ENCODE measurements at regions not wholly inside any gene's neighbourhood (a gene's known extent, or its start where the extent isn't known, plus 50 kb on each side); places are given as distances from the start of the nearest gene placed in this dataset.

DNA sequence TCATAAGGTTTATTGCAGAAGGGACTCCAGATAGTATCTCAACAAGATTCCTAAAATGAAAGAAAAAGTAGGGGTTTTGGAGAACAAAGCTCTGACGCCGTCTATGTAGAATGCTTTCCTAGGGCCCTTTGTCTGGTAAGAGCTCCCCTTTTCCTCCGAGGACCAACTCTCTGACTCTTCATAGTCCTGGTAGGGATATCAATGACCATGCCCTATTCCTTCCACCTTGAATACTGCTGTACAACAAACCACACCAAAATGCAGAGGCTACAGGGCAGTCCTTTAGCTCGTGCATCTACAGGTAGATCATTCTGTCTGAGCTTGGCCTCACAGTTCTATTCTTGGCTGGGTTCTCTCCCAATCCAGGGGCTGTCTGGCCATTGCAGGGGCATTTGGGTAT is 190.3 kb downstream of the WDR11 start:
- DNase-seq, result no peak

DNA sequence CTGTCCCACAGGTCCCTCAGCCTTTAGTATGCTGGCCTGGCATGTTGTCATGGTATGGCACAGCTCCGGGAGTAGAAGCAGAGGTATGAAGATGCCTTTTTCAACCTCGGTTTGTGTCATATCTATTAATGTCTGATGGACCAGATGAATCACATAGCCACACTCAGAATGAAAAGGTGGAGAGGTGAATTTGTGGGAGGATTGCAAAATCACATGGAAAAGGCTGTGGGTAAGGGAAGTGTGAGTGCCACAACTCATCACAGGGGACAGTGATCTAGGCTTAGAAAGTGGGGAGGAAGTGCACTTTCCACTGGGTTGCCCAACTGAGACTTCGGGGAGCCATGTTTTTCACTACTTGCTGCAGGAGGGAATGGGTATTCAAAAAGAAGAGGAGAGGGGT is 190.7 kb downstream of the WDR11 start:
- no peak for DNase-seq

DNA sequence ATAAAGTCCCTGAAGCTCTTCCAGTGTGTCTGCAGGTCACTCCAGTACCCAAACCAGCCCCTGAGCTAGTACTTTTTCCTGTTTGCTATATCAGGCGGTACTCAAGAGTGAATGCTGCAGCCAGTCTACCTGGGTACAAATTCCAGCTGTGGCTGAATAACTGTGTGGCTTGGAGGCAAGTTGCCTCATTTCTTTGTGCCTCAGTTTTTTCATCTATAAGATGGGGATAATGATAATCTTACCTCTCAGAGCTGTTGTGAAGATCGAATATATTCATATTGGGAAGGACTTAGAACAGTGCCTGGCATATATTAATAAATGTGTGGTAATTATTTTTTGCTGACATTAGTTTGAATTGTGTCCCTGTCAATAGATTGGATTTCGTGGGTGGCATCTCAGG is 191.2 kb downstream of the WDR11 start:
- no peak for DNase-seq

DNA sequence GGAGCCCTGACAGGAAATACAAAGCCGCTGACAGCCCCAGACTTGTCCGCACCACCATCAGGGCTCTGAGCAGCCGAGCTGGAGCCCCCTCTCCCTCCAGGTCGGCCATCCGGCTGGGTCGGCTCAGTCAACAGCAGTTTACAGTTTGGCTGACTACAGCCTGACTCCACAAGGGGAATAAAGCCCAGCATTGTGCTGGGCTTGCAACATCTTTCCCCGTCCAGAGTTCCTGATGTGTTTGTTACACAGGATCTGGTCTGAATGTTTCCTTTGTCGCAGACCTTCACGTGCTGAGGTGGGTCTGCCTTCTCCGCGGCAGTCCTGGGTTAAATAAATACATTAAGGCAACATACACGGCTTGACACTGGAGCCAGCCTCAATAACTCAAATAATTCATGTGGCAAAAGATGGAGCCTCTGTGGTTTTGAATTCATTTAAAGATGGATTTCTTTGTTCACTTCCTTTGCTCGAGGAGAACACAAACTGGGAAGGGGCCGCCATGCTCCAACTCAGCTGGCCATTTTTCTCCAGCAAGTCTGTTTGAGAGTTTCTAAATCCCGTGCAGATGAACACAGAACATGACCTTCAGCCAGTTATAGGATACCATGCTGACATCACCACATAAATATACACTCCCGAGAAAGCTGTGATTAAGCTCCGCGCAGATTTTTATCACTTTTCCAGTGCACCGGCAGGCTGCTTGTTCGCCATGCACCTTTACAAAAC is 192.1 kb downstream of the WDR11 start:
- no peak for DNase-seq

DNA sequence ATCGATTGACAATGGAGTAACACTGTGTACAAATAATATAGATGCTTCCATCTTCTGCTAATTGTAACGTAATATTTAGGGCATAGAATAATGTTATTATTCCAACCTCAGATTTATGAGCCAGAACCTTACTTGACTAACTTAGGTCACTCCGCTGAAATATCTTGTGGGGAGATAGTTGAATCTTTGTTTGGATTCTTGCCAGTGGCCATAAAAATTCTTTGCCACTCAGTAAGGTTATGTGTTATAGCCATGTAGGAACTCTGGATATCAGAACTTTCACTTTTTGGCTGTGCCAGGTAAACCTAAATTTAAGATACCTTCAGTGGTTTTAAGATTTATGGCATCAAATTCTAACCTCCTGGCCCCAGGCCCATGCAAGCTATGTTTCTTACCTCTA is 197.6 kb downstream of the WDR11 start:
- DNase-seq, result no peak

DNA sequence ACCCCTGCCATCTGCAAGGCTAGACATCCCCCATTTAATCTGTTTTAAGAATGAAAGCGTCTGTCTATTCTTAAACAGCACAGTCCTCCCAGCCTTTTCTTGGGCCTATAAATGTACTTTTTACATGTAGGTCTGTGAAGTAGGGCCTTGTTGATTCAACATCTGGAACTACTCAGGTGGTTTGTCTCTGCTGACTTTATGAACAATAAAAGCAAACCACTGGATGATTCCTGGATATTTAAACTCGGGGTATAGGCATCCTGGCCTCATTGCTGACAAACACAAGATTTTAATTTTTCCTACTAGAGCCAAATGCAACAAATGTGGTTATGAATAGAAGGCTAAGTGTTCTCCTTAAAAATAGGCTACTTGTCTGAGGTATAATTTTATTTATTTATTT is 198.3 kb downstream of the WDR11 start:
- DNase-seq, result no peak

DNA sequence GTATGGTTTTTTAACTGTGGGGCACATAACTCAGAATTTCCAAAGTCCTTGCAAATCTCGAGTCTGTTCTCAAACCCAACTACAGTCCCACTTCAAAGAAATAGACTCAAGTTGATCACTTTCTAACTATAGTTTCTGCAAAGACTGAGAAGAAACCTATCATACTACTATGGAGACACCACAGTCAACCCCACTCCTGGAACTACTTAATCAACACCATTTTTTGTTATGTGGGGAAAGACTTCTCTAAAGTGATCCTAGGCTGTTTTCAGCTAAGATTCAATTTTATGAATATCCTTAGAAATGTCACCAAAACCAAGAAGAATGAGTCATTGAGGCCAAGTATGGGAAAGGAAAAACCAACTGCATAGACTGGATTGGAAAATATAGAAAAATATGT is 198.8 kb downstream of the WDR11 start:
- no peak for DNase-seq

DNA sequence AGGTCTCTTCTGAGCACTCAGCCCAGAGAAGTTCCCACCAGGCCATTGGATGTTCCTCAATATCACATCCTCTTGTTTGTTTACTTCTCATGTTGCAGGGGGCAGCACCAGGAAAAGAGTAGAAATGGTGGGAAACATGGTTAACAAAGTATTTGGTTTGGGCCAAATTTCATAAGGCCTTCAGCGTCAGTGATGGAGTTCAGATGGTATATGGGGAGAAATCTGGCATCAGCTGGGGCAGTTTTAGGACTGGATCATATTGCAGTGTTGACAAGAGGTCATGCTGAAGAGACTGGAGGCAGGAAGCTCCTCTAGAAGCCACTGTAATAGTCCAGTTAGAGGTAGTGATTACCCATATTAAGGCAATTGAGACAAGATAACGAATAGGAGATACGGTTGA is 200.0 kb downstream of the WDR11 start:
- DNase-seq, result no peak

DNA sequence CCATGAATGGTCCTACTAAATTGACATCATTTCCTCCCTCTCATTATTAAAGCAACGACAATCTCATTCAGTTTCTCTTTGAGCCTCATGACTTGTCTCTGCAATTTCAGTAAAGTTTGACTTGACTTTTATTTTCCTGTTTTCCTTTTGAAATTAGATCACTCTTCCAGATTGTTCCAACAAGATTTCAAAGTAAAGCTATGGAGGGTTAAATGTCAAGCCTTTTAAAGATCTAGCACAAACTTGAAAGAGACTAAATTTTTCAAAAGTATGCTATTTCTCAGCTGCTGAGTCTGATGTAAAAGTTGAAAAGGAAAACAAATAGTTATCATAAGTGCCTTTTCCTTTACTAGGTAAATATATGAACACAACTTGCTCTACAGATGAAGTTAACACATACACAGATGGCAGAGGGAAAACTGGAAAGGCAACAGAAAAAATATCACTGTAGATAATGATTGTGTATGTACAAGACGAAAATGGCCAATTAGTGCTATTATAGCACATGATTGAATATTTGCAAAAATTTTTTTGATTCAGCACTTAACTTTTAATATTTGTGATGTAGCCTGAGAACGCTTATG is 200.6 kb downstream of the WDR11 start:
- DNase-seq, result no peak

DNA sequence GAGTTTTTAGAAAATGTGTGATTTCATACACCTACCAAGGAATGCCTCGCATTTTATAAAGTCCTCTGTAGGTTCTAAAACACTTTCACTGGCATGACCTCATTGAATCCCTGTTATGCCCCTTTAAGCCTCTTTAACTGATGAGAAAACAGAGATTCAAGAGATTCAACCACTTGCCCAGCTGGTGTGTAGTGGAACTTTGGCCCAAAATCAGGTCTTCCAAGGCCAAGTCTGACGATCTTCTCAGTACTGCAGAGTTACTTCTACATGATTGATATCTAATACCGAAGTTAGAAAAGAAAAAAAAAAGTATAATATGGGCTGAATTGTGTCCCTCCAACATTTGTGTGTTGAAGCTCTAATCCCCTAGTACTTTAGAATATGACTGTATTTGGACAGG is 202.0 kb downstream of the WDR11 start:
- DNase-seq, result no peak

DNA sequence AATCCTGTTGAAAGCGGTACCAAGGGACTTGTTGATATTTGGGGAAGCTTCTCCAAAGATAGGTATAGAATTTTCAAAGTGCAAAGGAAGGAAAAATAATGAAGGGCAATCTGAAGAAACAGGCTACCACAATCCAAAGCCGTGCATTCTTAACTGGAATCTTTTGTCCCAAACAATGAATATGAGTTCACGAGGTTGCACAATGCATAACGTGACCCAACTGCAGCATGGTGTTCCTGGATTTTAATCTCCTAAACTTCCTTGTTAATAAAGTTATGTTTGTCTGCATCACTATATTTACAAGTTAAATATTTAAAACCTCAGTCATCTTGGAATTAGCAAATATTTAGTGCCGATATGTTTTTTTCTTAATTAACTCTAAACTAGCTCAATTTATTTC is 203.7 kb downstream of the WDR11 start:
- DNase-seq, result no peak

DNA sequence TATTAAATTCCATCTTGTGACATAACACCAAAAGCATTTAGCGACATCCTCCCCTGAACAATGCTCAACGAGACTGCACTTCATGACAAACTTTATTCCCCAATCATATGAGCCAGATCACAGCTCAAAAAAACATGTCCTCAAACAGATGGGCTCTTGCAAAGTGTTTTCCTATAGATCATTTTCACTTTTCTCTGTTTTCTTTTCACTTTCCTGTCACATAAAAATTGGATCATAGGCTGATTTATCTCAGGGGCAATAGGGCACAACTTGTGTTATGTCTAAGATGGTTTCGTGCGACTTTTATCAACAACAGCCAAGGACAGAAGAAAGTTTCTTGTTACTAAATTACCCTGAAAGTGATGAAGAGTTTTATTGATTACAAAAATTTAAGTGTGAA is 206.1 kb downstream of the WDR11 start:
- no peak for DNase-seq

DNA sequence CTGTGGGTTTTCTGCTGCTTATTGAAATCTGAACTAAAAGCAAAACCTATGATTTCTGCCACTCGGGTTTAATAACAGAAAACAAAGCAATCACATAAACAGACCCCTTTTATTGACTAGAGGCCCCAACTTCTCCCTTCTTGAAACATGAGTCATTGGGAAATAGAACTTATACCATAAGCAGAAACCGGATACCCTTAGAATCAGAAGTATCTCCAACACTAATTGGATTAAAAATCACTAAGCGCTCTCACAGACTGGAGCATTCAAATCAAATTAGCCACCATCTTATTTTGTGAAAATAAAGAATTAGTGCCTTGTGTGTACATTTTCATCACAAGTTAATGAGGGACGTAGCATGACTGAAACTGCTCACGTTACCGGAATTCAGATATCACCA is 206.9 kb downstream of the WDR11 start:
- no peak for DNase-seq

DNA sequence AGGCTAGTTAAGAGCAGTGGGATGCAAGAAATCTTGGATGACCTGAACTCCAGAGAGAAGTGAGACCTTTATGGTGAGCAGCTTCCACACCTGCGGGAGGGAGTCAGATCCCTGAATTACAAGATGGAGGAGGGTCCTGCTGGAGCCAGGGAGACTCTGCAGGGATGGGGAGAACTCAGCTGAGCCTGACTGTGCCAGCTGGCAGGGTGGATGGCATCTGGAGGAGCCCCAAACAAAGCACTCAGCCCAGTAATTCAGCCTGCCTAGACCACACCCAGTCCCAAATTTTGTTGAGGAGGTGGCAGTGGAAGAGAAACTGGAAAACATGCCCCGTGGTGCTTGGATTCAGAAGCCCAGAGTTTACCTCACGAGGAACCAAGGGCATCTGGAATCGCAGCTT is 208.2 kb downstream of the WDR11 start:
- DNase-seq, result no peak

DNA sequence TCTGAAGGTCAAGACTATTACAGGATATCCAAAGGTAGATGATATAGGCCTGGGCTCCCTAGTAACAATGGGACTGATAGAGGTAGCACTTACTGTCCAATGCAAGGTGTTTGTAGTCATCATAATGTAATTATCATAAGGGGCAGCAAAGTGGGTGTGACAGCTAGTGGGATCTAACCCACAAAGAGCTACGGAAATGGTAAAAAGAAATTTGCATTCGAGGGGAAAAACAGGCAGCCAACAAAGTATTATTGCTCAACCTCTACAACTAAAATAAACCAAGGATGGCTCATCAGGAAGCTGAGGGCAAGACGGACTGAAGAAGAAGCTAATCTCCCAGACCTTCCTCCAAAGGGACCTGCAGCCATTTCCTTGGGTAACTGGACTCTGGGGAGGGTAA is 211.0 kb downstream of the WDR11 start:
- no peak for DNase-seq

DNA sequence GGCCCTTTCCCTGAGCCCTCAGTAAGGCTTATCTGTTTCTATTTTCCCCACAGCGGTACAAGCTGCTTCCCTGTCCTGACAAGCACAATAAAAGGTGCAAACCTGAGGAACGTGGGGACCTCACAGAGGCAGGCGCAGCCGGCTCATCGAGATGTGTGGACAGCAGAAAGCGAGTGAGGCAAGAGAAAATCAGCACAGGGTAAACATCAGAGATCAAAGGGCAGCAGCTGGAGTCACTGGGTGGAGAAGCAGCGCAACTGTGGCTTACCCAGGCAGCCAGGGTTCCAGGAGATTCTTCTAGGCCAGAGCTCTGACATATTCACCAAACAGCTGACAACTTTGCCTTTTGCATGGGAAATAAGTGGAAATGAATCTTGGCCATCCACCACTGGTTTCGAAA is 212.6 kb downstream of the WDR11 start:
- no peak for DNase-seq

DNA sequence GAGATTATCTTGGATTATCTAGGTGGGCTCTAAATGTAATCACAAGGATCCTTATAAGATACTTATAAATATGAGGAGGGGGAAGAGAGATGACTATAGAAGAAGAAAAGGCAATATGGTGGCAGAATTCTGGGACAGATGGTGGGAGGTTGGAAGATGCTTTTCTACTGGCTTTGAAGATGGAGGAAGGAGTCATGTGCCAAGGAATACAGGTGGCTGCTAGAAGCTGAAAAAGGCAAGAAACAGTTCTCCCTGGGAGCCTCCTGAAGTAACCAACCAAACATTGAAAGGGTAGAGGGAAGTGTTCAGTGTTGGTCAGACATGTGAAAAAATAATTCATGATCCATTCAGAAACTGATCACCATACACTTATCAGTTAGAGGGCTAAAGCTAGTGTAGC is 213.3 kb downstream of the WDR11 start:
- no peak for DNase-seq

DNA sequence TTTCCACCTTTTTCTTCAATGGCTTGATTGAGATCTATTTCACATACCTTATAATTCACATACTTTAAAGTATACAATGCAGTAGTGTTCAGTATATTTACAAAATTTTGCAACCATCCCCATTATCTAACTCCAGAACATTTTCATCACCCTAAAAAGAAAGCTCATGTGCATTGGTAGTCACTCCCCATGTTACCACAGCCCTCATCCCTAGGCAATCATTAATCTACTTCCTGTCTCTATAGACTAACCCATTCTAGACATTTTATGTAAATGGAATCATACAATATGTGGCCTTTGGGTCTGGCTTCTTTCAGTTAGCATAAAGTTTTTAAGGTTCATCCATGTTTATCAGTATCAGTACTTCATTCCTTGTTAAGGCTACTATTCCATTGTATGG is 214.2 kb downstream of the WDR11 start:
- no peak for DNase-seq

DNA sequence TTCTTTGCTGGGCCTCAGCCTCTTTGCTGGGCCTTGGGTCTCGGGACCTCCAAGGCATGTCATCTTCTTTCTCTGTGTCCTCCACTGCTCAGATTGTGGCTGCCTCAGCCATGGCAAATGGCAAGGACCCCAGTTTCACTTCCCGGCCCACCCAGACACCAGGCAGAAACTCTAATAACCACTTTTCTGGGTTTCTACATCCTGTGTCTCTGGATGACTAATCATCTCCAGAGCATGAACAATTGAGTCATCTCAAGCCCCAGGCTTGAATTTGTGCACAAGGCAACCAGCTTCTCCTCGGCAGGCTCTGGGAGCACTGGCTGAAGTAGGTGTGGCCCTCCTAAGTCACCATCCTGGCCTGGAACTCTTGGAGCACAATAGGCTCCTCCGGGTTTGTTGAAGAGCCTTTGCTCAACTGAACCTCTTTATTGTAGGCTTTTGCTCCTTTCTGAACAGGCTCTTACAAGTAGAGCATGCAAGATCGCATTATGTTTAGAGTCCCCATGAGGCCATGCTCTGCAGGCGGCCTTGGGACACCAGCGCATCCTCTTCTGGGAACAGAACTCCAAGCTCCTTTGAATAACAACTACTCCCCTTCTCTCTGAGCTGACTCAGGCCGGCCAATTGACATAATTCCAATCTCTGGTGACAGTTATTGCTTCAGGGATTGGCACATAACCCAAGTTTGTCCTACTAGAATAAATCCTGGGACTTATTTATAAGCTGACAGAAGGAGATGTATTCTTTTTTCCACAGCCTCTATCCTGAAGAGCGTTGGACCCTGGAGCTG is 218.1 kb downstream of the WDR11 start:
- DNase-seq, result peak; percentile 51

DNA sequence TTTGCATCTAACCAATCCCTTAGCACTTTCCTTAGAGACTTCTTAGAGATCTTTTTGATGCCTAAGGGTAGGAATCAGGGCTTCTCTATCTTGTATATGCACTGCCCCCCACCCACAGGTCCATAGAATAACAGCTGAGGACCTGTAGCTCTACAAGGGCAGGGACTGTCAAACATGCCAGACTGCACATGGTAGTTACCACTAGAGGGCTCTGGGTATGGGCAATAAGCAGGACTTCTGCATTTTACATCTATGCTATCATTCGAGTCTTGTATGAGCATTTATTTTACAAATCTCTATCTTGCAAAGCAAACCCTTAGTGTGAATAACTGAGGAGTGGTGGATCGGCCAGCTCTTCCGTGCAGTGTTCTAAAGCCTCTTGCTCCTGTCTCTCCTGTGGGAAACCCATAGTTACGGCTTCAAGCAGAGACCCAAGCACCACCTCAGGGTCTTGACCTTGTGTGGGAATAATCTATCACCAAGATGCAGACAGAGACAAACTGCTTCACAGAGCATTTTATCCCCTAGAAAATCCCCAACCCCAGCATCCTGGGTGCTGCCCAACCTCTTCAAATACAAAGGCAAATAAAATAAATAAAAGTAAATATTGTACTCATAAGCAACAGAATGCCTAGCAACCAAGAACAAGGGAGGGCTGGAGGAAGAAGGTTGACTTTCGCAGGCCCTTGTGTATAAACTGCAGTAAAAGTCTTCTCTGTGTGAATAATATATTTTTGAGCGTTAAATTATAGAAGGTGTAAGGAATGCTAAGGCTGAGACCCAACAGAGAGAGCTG is 219.3 kb downstream of the WDR11 start:
- DNase-seq, result peak; percentile 12

DNA sequence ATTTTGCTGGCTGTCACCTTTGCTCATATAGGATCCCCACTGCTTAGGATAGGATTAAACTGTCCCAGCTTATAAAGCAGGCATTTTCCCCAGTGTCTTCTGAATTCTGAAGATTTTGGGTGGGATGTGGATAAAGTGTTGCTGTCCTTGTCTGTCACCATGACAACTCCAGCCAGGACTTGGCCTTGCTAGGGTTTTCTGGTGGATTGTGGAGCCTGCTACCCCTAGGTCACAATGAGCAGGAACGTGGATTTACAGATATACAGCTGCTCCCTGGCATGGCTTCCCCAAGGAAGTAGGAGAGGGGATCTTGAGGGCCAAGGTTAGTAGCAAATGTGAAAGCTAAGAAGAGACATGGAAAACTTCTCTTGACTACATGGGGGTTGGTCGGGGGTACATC is 220.7 kb downstream of the WDR11 start:
- DNase-seq, result no peak

DNA sequence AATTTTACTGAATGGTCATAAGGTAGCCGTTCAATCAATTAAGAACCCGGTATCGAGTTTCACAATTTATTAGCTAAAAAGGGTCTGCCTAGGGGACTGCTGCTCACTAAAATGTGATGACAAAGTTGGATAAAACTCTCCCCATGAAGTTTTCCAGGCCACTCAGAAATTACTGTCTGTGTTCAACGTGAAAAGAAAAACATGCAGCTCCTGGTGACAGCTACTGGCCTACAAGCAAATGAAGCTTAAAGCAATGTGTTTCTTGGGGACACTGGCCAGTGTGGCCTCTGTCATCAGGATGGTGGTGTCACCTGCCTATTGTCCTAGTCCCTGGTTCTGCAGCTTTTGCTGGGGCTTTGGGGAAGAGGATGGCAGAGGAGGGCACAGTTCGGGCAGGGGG is 222.6 kb downstream of the WDR11 start:
- no peak for DNase-seq

All from activated CD4-positive, alpha-beta T cell treated with anti-CD3 and anti-CD28 coated beads, Interleukin-10, Interleukin-2, amounts not matched to agents 100 ng/mL and 50 ng/mL, durations not matched to agents 16 hours and 8 hours (primary cell).